Mesenteric fat pad (tissue), 1 donor: ENCODE measurements at regions not wholly inside any gene's neighbourhood (a gene's known extent, or its start where the extent isn't known, plus 50 kb on each side); places are given as distances from the start of the nearest gene placed in this dataset.
A peak's percentile ranks its signal among the peaks of the same experiment; 100 is the strongest.

Source experiments
- DNase-seq: peaks from one replicate; pipeline ENCODE4 v3.0.0-alpha.2; 2020; ENCODE audit warnings: low spot score
- donor health status: DM: yes; HTN: yes; CAD: no.

DNA sequence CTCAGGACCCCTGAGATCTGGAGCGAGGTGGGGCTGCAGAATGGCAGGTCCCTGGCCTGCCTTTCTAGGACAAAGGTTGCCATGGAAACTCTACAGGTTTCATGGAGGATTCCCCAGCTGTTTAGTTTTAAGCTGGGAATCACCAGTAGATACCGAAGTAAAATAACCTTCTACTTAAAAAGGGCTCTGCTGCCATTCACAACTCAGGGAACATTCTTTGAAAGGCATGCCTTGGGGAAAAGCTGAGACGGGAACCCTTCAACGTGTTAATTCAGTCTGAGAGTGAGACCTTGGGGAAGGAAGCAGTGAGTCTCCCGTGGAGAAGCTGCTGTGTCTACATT lies 493.3 kb downstream of the BRD1 start:
- DNase-seq: no peak

DNA sequence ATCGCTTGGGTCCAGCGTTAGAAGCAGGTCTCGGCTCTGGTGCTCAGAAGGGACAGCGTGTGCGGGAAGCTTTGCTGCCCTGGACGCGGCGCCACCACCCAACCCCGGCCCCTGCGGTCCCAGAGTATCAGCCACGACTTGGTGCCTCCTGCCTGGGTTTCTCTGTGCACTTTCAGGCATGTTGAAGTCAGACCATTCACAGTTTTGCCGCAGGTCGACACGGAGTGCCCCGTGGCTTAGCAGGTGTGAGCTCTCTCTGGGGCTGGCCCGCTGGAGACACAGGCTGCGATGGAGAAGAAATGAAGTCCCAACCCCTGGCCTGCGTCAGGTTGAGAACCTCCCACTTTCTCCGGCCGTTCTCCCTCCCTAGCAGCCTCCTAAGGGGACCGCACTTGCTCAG lies 494.5 kb downstream of the BRD1 start:
- peak; percentile 82 for DNase-seq

DNA sequence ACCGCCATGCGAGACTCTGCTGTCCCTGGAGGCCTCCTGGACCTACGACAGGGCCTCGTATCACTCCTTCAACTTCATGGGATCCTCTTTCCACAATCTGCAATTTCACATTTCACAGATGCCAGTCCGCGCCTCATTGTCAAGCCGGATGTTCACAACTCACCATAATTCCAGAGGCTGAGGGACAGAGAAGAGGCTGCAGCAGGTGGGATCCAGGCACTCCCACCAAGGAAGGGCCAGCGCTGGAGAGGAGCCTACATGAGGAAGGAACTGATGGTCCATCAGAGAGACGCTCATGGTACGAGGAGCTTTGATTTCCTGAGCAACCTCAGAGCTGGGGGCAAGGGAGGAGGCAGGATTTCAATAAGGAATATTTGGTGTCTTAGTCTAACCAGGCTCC lies 495.0 kb downstream of the BRD1 start:
- DNase-seq: no peak

- peak; percentile 77 for DNase-seq
Measured at GRCh38 chr22:49331878-49332277, 495.8 kb downstream of the BRD1 start.

DNA sequence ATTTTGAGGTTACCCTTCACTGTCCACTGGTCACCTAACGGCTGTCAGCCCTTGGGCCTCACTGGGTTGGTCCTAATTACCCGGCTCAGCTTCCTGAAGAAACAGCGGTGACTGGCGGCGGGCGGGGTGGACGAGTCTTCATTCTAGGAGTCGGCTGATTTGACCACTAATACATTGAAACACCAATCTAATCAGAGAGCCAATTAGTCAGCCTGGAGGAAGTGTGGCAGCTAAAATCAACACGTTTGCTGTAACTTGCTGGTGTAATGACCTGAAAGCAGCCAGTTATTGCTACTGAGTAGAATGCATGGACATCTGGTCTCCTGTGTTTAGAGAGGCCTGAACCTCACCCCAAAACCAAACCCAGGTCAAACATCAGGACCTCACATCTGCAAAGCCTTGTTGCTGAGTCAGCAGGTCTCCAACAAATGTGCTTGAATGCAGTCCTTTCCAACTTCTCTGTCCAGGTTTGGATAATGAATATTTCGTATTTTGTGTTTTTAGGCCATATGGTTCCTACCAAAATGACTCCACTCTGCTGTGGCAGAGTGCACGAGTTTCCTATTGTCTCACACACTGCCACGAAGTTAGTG lies 496.4 kb downstream of the BRD1 start:
- peak; percentile 69 for DNase-seq

DNA sequence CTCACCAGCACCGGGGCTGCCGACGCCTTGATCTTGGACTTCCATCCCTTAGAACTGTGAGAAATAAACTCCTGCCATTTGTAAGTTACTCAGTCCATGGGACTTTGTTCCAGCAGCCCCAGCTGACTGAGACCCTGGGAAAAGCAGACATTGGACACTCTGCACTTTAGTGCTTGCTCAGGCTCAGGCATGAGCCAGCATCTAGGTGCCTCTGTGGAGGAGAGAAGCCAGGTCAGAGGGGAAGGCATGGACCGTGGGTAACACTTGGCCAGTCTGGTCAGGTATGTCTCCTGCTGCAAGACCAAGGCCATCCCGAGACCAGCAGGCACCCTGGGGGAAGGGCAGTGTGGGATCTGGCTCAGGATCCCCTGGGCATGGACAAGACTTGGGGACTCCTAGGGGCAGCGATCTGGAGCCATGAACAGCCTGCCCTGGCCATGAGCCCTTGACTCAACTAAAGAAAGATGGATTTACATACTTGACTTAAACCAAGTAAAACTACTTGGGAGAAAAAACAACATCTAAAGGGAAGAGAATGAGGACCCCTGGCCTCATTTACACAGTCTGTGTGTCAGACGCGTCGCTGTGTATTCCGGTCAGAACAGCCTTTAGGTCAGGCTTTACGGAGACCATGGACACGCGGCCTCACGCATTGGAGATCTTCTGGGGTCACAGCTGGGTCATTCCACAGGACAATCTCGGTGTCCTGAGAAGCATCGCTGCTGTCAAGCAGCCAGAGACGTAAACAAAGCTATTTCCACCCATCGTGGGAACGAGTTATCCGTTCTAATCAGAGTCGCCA lies 497.1 kb downstream of the BRD1 start:
- peak; percentile 72 for DNase-seq

- peak; percentile 81 for DNase-seq
Measured at GRCh38 chr22:49329636-49330035, 498.0 kb downstream of the BRD1 start.

DNA sequence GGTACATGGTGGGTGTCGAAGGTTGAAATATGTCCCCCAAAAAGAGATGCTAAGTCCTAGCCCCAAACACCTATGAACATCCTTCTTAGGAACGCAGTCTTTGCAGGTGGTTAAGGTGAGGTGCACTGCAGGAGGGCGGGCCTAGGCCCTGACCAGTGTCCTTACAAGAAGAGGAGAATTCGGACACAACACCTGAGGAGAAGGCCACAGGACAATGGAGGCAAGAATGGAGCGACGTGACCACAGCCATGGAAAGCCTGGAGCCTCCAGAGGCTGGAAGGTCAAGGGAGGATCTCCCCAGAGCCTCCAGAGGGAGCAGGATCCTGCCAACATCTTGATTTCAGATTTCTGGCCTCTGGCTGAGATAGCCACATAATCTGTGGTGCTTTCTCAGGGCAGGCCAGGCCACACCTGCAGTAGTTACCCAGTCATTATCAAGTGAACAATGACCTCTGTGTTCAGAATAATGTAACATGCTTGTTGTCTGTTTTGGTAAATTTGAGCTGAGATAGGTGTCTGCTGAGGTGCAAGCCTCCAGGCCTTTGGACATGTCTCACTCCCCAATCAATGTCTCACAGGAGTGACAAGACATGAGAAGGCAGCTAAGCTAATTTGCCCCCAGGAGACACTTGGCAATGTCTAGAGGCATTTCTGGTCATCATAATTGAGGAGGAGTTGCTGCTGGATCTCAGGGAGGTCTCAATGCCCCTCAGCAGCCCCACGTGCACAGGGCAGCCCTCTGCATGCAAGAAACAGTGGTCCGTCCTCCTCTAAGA lies 498.9 kb downstream of the BRD1 start:
- DNase-seq: peak; percentile 35

DNA sequence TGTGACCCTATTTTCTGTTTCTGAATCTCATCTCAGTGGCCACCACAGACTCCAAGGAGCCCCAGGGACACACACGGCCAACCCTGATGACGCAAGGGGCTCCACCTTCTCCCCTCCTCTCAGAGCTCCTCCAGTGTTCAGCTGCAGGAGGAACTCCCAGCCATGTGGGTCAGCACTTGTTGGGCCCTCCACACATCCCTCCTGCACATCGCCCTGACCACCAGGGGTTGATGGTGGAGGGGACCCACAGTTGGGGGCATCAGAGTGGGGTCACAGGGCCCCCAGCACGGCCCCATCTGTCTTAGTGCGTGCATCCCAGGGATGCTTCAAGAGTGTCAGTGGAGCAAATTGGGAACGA lies 499.6 kb downstream of the BRD1 start:
- peak; percentile 45 for DNase-seq

- DNase-seq: peak; percentile 41
Measured at GRCh38 chr22:49327411-49328117, 500.1 kb downstream of the BRD1 start.

DNA sequence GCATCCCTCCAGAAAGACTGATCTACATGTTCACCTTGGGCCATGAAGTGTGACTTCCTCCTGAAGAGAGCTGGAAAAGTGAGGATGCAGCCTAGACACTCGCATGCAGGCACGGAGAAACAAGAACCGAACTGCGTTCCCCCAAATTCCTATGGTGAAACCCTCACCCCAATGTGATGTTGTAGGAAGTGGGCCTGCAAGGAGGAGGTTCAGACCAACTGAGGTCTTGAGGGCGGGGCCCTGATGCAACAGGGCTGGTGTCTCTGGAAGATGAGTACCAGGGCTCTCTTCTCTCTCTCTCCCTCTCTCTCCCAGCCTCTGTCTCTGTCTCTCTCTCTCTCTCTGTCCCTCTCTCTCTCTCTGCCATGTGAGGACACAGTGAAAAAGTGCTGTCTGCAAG lies 501.1 kb downstream of the BRD1 start:
- peak; percentile 39 for DNase-seq

DNA sequence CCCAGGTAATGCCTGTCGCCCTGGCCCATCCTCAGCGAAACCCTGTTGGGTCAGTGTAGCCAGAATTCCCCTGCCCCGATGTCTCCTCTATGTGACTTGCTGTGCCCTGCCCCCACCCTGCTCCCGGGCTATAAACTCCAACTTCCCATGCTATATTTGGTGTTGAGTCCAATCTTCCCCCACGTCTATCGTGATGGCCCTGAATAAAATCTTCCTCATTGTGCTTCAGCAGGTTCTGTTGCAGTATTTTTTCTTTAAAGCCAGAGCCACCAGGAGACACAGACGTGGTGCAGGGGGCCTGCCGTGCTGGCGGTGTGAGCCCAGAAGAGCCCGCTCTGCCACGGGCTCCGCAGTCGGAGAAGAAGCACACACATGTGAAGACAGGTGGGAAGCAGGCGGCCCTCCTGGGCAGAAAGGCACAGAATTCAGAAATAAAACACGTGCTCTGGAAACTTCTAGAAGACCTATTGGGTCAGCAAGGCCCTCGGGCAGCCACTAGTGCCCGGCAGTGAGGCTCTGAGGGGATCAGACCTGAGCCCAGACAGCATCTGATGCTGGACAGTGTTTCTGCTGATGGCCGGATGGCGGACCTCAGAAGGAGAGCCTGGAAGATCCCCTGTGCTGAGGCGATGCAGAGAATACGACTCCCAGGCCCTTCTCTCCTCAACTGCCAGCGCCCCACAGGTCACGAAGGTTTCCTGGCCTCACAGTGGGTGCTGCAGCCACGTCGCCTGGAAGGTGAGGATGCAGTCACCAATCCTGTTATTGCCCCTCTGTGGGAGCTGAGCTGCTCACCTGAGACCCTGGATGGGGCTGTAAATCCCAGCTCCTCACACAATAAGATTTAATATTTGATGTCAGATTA lies 501.9 kb downstream of the BRD1 start:
- DNase-seq: peak; percentile 68

DNA sequence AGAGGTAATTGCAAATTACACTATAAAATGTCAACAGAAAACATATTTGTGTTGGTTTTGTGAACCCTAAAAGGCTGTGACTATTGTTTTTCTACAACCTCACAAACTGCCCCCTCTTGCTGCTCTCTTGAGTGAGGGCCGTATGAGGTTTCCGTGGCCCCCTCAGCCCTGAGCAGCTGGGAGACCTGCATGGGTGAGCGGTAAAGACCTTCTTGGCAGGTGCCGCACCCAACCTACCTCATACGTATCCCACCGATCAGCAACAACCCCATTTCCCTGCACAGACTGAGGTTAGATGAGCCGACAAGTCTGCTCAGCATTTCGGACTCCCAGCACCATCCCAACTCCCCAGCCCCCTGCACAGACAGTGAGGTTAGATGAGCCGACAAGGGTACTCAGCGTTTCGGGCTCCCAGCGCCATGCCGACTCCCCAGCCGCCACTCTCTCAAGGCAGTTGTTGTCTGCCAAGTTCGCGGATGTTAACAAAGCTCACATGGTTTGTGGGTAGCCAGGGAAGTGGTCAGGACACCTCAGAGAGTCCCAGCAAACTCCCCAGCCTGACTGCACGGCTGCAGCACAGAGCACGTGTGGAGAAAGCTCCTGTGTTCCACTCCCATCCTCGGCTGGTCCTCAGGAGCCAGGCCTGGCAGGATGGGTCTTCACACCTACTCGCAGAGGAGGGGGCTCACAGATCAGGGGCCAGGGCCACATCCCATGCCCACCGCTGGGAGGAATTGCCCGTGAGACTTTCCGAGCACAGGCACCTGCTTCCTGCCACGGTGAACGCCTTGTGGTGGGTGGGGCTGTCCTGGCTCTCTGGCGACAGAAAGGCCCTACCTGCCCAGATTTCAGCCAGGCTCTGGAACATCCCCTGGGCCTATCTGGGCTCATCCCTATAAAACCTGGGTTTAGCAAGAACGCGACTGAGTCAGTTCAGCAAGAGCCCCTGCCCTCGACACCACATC lies 502.9 kb downstream of the BRD1 start:
- DNase-seq: peak; percentile 81

DNA sequence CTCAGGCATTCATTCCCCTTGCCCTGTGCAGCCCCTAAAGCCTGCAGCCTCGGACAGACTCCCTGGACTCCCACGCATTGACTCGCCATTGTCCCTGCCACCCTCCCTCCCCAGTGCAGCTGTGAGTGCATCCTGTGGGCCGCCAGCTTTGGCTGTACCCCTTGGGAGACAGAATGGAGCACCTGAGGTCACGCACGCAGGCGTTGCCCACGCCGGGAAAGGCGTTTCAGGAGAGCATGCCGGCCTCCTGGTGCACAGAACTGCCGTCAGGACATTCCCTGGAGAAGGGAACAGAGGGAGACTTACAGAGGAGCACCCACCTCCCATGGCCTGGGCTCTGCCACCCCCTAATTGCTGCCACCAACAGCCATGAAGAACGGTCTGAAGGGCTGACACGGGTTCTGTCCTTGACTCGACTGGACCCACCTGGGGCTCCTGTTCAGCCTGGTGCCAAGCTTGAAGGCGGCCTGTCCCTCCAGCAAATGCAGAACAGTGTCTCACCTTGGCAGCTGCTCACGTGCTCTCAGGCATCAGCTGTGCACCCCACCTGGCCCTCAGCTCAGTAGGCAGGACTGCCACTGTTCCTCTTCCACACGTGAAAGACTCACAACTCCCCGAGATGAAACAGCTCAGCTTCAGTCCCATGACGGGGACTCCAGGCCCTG lies 503.8 kb downstream of the BRD1 start:
- peak; percentile 81 for DNase-seq

GRCh38 chr22:49322861-49323622 lies 504.6 kb downstream of the BRD1 start:
- DNase-seq: peak; percentile 53

GRCh38 chr22:49322231-49322630 lies 505.4 kb downstream of the BRD1 start:
- DNase-seq: peak; percentile 75

DNA sequence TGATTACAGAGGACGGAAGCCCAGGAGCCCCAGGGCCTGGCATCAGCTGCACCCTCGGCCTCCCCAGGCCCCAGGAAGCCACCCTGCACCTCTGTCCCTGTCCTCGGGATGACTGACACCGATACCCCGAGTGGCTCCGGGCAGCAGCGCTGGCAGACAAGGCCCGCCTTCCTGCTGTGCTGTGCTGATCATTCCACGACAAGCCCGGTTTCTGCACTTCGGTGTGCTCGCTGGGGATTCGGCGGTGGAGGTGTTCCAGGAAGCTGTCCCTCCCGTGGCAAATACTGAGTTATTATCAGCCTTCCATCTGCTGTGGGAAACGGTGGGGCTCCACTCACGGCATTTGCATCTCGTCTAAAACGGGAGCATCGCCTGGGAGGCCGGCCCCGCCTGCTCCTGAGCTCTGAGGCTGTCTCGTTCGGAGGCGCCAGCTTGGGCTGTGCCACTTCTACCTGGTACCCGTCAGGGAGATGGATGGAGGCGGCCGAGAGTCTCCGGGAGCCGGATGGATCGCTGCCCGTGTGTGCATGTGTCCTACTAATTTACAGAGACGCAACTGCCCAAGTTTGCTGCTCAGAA lies 506.1 kb downstream of the BRD1 start:
- DNase-seq: peak; percentile 88
